H7 (cell line): ENCODE measurements at regions not wholly inside any gene's neighbourhood (a gene's known extent, or its start where the extent isn't known, plus 50 kb on each side); places are given as distances from the start of the nearest gene placed in this dataset.
A peak's percentile ranks its signal among the peaks of the same experiment; 100 is the strongest.
"Not testable (repeated sequence)": the region's sequence is repeated elsewhere in the genome, so short reads cannot be mapped to it uniquely, and the experiment has no call there.

ENCODE experiments used
- DNase-seq: peaks from one replicate; pipeline ENCODE4 v3.0.0; 2012
- H3K27me3 ChIP-seq: 2 replicates; pipeline ENCODE4 v1.6.0; 2011; ENCODE audit warnings: mild to moderate bottlenecking, low read length; ENCODE audit not compliant: control insufficient read depth, insufficient read depth
- H3K36me3 ChIP-seq: replicated peaks from 2 replicates; pipeline ENCODE4 v1.5.1; 2011; ENCODE audit warnings: low read length; ENCODE audit not compliant: control insufficient read depth, insufficient read depth
- H3K4me3 ChIP-seq: 2 replicates; pipeline ENCODE4 v1.5.1; 2011; ENCODE audit warnings: low read depth, mild to moderate bottlenecking, control low read depth, low read length, moderate library complexity; ENCODE audit not compliant: insufficient read depth

GRCh38 chr18:71249791-71250190 is 960.9 kb downstream of the SOCS6 start:
- no peak for DNase-seq
- H3K36me3 ChIP-seq: no peaks in the 10 kb centered on the region

GRCh38 chr18:71242981-71243380 is 954.1 kb downstream of the SOCS6 start:
- H3K4me3 ChIP-seq: no peak overlapping the region
- H3K36me3 ChIP-seq: no peaks in the 10 kb centered on the region
- H3K27me3 ChIP-seq: no peaks in the 10 kb centered on the region
- DNase-seq: no peak

More at GRCh38 chr18:71249791-71250190, 960.9 kb downstream of the SOCS6 start:
- H3K27me3 ChIP-seq: no peaks in the 10 kb centered on the region
- no peak overlapping the region for H3K4me3 ChIP-seq

DNA sequence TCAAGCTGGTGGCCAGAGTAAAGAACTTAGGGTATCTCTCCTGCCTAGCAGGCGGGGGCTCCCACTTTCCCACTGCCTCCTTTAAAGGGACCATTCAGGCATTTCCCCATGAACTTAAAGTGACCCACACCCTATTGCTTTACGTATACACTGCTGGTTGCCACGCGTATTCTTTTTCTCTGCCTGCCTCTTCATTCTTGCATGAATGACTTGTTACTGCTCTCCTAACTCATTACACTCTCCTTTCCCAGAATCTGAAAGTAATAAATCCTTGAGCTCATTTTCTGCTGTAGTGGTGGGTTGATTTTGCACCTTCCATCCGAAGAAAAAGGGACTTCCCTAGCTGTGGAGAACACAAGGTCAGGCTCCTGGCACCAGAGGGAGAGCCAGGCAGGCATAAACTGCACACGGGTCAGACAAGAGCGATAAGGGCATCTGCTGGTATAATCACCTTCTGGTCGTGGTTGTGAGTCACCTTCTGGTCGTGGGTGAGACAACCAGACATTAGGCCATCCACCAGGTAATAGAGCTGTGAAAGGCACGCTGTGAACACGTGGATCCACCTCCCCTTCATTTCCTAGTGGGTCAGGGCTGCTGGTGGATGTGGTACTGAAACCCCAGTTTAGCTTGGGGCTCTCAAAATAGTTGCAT is 950.3 kb downstream of the SOCS6 start:
- Histone ChIP-seq H3K36me3 (no peaks in the 10 kb centered on the region), H3K27me3 (no peaks in the 10 kb centered on the region), H3K4me3 (no peak overlapping the region)
- DNase-seq: no peak

- Histone ChIP-seq H3K4me3 (no peak overlapping the region), H3K27me3 (no peaks in the 10 kb centered on the region), H3K36me3 (no peaks in the 10 kb centered on the region)
- DNase-seq: no peak
These were observed 948.8 kb downstream of the SOCS6 start for GRCh38 chr18:71237641-71238040.

DNA sequence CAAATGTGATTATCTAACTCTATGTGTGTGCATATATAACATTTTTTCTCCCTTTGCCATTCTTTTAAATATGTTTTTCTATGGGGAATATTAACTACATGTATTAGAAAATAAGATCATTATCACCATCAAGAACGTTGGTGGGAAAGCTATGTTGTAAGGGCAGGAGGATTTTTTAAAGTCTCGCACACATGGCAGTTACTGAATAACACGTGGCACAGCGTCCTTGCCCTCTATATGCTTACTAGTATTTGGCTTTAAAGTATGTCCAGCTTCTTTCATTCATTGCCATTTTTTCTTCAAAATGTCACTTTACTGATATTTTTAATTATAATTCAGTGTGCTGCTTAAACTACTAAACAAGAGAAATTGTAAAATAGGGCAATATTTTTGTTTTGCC is 944.3 kb downstream of the SOCS6 start:
- H3K27me3 ChIP-seq: no peaks in the 10 kb centered on the region
- no peak overlapping the region for H3K4me3 ChIP-seq
- no peaks in the 10 kb centered on the region for H3K36me3 ChIP-seq
- DNase-seq: no peak

DNA sequence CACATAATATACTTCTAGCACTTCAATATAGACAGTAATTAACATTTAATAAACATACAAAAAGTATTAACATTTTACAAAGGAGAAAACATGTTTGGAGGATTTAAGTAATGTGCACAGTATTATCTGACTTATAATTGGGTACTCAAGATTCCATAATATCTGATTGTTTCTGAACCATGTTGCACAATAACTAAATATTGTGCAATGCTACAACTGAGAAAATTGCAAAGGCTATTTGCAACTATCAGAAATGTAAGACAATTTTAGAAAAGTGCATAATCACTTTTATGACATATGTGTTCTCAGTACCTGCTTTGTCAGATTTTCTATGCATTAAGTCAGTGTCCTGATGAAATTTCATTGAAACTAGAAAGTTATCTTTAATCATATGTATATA is 934.6 kb downstream of the SOCS6 start:
- no peaks in the 10 kb centered on the region for H3K36me3 ChIP-seq
- no peak overlapping the region for H3K4me3 ChIP-seq
- H3K27me3 ChIP-seq: no peaks in the 10 kb centered on the region
- no peak for DNase-seq

DNA sequence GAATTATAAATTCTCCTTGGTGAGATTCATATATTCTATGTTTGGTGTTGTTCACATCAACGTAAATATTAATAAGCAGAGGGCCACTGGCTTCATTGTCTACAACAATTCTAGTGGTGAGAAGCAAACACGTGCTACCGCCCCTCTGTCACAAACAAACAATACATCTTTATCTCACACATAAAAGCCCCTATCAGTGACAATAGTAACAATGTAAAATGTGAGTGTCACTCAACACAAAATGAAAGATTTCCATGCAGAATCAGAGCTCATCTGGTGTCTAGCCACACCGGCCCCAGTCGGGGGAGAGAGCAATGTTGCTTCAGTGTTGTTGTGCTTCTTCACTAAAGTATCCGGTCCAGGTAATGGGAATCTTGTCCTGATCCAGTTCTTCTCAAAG is 932.6 kb downstream of the SOCS6 start:
- Histone ChIP-seq H3K4me3 (no peak overlapping the region), H3K36me3 (no peaks in the 10 kb centered on the region), H3K27me3 (no peaks in the 10 kb centered on the region)
- DNase-seq: no peak

DNA sequence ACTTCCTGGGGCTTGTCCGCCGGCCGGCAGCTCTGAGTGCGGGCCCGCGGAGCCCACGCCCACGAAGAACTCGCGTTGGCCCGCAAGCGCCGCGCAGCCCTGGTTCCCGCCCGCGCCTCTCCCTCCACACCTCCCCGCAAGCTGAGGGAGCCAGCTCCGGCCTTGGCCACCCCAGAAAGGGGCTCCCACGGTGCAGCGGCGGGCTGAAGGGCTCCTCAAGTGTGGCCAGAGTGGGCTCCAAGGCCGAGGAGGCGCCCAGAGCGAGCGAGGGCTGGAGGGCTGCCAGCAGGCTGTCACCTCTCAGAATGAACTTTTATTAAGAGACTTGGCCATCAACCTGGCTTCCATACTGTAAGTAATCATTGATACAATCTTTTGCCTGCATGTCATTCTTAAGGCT is 923.9 kb downstream of the SOCS6 start:
- H3K4me3 ChIP-seq: peak overlapping the region; percentile 22; the same call in 1 of the 2 replicates
- not testable (repeated sequence) for H3K36me3 ChIP-seq, H3K27me3 ChIP-seq, DNase-seq

DNA sequence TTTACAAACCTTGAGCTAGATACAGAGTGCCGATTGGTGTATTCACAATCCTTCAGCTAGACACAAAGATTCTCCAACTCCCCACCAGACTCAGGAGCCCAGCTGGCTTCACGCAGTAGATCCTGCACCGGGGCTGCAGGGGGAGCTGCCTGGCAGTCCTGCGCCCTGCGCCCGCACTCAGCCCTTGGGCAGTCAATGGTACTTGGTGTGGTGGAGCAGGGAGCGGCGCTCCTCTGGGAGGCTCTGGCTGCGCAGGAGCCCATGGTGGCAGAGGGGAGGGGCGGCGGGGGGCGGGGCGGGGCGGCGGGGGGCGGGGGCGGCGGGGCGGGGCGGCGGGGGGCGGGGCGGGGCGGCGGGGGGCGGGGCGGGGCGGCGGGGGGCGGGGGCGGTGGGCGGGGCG is 923.4 kb downstream of the SOCS6 start:
- H3K27me3 ChIP-seq: no peaks in the 10 kb centered on the region
- no peaks in the 10 kb centered on the region for H3K36me3 ChIP-seq
- no peak overlapping the region for H3K4me3 ChIP-seq
- DNase-seq: no peak

- no peak overlapping the region for H3K4me3 ChIP-seq
- H3K36me3 ChIP-seq: no peaks in the 10 kb centered on the region
- no peaks in the 10 kb centered on the region for H3K27me3 ChIP-seq
- DNase-seq: no peak
These were observed 921.1 kb downstream of the SOCS6 start for GRCh38 chr18:71209944-71210343.

DNA sequence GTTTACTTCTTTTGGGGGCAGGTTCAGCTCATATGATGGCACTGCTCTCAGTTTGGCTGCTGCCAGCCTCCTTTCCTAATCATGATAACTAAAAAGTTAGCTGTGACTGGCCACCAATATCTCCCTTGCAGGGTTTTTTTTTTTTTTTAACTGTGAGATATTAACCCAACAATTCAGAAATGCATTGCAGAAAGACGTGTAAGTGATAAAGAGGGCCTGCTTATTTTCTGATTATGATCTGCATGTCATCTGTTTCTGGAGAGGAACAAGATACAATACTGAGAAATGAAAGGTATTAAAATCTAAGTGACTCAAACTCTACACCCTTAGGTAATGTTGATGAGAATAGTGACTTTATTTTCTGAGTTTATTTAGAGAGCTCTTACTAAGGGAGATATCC is 905.6 kb downstream of the SOCS6 start:
- DNase-seq: no peak
- Histone ChIP-seq H3K4me3 (no peak overlapping the region), H3K36me3 (no peaks in the 10 kb centered on the region), H3K27me3 (no peaks in the 10 kb centered on the region)

DNA sequence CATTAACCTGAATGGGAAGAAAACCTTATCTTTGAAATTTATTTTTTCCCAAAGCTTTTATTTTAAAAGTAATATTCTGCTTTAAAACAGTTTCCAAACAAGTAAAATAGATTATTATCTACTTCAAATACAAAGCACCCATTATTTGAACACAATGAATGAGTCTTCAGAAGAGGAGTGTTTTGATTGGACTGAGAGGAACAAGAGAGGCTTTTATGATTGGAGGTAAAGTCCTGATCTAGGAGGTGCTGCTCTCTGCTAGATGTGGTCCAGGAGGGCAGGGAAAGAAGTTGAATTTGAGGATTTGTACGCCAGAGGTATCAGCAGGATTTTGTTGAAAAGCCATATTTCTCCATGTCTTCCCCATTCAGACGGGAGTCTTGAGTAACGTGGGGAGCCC is 900.7 kb downstream of the SOCS6 start:
- Histone ChIP-seq H3K4me3 (no peak overlapping the region), H3K27me3 (no peaks in the 10 kb centered on the region), H3K36me3 (no peaks in the 10 kb centered on the region)
- no peak for DNase-seq

DNA sequence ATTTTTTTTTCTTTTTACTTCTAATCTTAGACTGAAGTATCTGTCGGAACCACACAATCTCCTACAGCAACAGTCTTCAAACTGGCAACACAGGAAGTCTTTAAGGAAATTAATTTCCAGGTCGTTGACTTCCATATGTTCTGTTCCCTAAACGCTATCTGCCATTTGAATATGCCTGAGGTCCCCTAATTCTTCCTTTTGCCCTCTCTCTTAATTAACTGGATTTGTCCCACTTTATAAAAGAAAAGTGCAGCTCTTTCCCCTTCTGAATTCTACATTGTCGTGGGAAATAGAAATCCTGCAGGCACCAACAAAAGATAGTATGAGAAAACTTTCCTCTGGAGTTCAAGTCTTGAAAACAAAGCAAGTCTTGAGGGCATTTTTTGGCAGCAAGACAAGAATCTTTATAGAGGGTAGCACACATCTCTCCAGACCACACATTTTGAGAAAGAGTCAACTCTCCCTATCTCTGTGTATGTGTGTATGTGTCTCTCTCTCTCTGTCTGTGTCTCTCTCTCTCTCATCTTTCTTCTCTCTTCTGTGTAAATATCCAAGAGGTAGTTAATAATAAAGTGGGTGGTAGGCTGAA is 879.8 kb downstream of the SOCS6 start:
- Histone ChIP-seq H3K27me3 (no peaks in the 10 kb centered on the region), H3K36me3 (no peaks in the 10 kb centered on the region), H3K4me3 (no peak overlapping the region)
- no peak for DNase-seq

- H3K27me3 ChIP-seq: no peaks in the 10 kb centered on the region
- DNase-seq: no peak
- H3K4me3 ChIP-seq: no peak overlapping the region
- H3K36me3 ChIP-seq: no peaks in the 10 kb centered on the region
These were observed 847.6 kb downstream of the SOCS6 start for GRCh38 chr18:71136487-71136886.

DNA sequence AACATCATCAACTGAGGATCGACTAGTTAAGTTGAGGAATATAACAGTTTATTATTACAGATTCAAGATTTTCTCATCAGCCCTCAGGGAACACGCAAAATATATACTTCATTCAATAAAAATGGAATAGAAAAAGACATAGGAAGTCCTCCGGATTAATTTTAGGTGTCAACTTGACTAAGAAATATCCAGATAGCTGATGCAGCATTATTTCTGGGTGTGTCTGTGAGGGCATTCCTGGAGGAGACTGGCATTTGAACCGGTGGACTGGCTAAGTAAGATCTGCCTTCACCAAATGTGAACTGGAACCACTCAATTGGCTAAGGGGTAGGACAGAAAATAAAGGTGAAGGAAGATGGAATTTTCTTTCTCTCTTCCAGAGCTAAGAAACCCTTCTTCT is 845.3 kb downstream of the SOCS6 start:
- no peak for DNase-seq
- H3K36me3 ChIP-seq: no peaks in the 10 kb centered on the region
- H3K4me3 ChIP-seq: no peak overlapping the region
- H3K27me3 ChIP-seq: no peaks in the 10 kb centered on the region

GRCh38 chr18:71131918-71132317 is 843.1 kb downstream of the SOCS6 start:
- no peak overlapping the region for H3K4me3 ChIP-seq
- H3K27me3 ChIP-seq: no peaks in the 10 kb centered on the region
- no peaks in the 10 kb centered on the region for H3K36me3 ChIP-seq
- no peak for DNase-seq
